Astrocyte of the spinal cord (primary cell): ENCODE measurements at regions not wholly inside any gene's neighbourhood (a gene's known extent, or its start where the extent isn't known, plus 50 kb on each side); places are given as distances from the start of the nearest gene placed in this dataset.
"Not testable (repeated sequence)": the region's sequence is repeated elsewhere in the genome, so short reads cannot be mapped to it uniquely, and the experiment has no call there.

Experiments used
- DNase-seq: peaks from one replicate; pipeline ENCODE4 v3.0.0; 2011; ENCODE audit warnings: low read depth, low spot score
- H3K4me3 ChIP-seq: 2 replicates; pipeline ENCODE4 v1.5.1; 2011; ENCODE audit warnings: low read depth, mild to moderate bottlenecking, low read length, moderate library complexity
- in situ Hi-C: cut with HindIII; loops from 2 replicates; pipeline ENCODE4 v1.10.0; 2017; ENCODE audit warnings: low sequenced_read_pairs
- TF ChIP-seq, protein P1 (sequence below): IDR thresholded peaks from 2 replicates; pipeline ENCODE4 v1.5.1; 2012; ENCODE audit warnings: low read depth, mild to moderate bottlenecking, low read length, inconsistent platforms

DNA sequence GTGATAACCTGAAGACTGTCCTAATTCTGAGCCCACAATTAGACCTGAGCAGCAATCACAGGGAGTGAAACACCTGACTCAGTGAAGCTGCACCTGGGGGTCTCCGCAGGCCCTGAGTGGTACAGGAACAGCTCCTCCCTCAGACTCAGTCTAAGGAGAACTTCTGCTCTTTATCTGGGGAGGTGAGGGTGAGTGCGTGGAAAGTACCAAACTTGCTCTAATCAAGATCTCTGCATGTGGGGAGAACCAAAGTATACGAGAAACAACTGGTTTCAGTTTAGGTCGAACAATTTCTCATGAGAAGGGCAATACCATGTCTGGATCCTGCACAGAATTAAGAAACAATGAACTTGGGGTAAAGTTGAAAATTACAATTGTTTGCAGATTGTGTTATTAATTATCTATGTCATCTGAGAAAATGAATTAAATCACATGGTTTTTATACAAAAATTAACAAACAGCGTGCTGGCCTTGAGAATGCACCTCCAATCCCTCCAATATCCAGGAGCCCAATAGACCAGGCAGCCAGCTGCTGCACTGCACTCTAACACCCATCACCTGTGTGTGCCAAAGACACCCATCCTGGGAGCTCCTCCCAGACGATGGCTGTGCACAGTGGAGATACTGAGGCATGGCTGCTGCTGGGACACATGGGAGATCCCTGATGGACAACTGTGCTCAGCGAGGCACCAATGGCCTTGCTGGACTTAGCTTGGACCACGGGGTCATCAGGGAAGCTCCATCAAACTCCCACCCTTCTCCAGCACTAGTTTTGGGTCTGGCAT, 828.8 kb downstream of the TMEM121 start:
- DNase-seq, in situ Hi-C loops, H3K4me3 ChIP-seq: not testable (repeated sequence)

GRCh38 chr14:106355881-106356642, 829.7 kb downstream of the TMEM121 start:
- in situ Hi-C loops, DNase-seq, H3K4me3 ChIP-seq: not testable (repeated sequence)

DNA sequence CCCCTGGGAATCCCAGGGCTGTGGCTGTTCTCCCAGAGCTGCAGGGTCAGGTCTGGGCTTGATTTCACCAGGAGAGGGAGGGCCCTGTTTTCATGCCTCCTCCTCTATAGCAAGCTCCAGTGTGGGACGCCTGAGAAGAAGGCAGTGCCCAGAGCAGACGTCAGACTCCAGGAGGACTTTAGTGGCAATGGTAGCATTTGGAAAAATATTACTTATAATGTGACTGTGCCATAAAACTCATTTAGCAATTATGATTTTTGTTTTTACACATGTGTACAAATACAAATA, 830.2 kb downstream of the TMEM121 start:
- H3K4me3 ChIP-seq, DNase-seq, in situ Hi-C loops: not testable (repeated sequence)

GRCh38 chr14:106359157-106359887, 832.9 kb downstream of the TMEM121 start:
- DNase-seq, H3K4me3 ChIP-seq, in situ Hi-C loops: not testable (repeated sequence)

GRCh38 chr14:106365371-106365770, 839.0 kb downstream of the TMEM121 start:
- in situ Hi-C loops, H3K4me3 ChIP-seq, DNase-seq: not testable (repeated sequence)

GRCh38 chr14:106365894-106366293, 839.5 kb downstream of the TMEM121 start:
- DNase-seq, in situ Hi-C loops: not testable (repeated sequence)

DNA sequence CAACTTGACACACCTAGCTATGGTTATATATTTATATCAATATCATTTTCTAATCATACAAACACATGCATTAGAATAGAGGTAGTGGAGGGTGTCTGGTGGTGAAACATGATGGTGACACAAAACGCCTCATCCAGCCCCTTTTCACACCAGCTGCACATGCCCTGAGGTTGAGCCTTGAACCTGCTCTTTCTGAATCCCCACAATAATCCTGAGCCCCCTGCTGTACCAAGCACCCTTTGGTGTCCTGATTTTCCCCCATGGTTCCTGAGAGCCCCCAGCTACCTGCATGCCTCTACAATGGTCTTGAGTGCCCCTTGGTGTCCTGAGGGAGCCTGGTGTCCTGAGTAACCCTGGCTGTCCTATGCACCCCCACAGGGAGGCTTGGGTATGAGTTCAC, 840.6 kb downstream of the TMEM121 start:
- in situ Hi-C loops, result not testable (repeated sequence)

More at GRCh38 chr14:106365894-106366293, 839.5 kb downstream of the TMEM121 start:
- H3K4me3 ChIP-seq, result not testable (repeated sequence)

GRCh38 chr14:106369456-106369855, 843.1 kb downstream of the TMEM121 start:
- in situ Hi-C loops, DNase-seq, H3K4me3 ChIP-seq: not testable (repeated sequence)

More for the DNA sequence above, 840.6 kb downstream of the TMEM121 start:
- H3K4me3 ChIP-seq, DNase-seq: not testable (repeated sequence)

- in situ Hi-C loops, result no loop called here
- H3K4me3 ChIP-seq, result no peak overlapping the region
- no peak for DNase-seq
- TF ChIP-seq, protein P1, sequence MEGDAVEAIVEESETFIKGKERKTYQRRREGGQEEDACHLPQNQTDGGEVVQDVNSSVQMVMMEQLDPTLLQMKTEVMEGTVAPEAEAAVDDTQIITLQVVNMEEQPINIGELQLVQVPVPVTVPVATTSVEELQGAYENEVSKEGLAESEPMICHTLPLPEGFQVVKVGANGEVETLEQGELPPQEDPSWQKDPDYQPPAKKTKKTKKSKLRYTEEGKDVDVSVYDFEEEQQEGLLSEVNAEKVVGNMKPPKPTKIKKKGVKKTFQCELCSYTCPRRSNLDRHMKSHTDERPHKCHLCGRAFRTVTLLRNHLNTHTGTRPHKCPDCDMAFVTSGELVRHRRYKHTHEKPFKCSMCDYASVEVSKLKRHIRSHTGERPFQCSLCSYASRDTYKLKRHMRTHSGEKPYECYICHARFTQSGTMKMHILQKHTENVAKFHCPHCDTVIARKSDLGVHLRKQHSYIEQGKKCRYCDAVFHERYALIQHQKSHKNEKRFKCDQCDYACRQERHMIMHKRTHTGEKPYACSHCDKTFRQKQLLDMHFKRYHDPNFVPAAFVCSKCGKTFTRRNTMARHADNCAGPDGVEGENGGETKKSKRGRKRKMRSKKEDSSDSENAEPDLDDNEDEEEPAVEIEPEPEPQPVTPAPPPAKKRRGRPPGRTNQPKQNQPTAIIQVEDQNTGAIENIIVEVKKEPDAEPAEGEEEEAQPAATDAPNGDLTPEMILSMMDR, result no peak
Measured at GRCh38 chr14:106372870-106373652, 846.7 kb downstream of the TMEM121 start.

DNA sequence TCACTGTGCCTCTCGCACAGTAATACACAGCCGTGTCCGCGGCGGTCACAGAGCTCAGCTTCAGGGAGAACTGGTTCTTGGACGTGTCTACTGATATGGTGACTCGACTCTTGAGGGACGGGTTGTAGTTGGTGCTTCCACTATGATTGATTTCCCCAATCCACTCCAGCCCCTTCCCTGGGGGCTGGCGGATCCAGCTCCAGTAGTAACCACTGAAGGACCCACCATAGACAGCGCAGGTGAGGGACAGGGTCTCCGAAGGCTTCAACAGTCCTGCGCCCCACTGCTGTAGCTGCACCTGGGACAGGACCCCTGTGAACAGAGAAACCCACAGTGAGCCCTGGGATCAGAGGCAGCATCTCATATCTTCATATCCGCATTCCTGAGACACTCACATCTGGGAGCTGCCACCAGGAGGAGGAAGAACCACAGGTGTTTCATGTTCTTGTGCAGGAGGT, 847.3 kb downstream of the TMEM121 start:
- DNase-seq, H3K4me3 ChIP-seq, in situ Hi-C loops: not testable (repeated sequence)

DNA sequence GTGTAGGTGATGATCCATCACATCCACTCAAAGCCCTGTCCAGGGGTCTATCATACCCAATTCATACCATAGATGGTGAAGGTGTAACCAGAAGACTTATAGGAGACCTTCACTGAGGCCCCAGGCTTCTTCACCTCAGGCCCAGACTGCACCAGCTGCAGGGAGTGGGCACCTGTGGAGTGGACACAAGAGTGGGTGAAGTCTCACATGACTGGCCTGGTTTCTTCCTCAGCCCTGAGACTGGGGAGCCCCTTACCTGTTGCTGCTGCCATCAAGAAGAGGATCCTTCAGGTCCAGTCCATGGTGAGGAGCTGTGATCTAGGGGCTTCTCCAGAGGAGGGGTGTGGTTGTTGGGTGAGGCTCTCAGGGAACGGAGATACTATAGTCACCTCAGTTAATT, 851.0 kb downstream of the TMEM121 start:
- in situ Hi-C loops, result no loop called here
- TF ChIP-seq, protein P1, result no peak
- DNase-seq, result no peak
- H3K4me3 ChIP-seq, result no peak overlapping the region
